Immature natural killer cell (primary cell): ENCODE measurements at regions not wholly inside any gene's neighbourhood (a gene's known extent, or its start where the extent isn't known, plus 50 kb on each side); places are given as distances from the start of the nearest gene placed in this dataset.

Source experiments
- DNase-seq, 3 donors: peaks; one replicate each; pipeline ENCODE4 v3.0.0; 2022; ENCODE audit warnings: mixed read lengths in 1 of 3
- H3K27ac Mint-ChIP-seq, 6 donors: one replicate each; pipeline ENCODE4 v1.8.0; 2020; ENCODE audit warnings: mixed read lengths in 6 of 6, mild to moderate bottlenecking in 5 of 6, inconsistent platforms in 4 of 6, moderate library complexity in 3 of 6
- H3K27me3 Mint-ChIP-seq, 3 donors: one replicate each; pipeline ENCODE4 v1.8.0; 2020 to 2021; ENCODE audit warnings: low read depth in 3 of 3, mild to moderate bottlenecking in 3 of 3, mixed read lengths in 3 of 3, moderate library complexity in 3 of 3, inconsistent platforms in 1 of 3
- H3K36me3 Mint-ChIP-seq, 3 donors: one replicate each; pipeline ENCODE4 v1.8.0; 2020; ENCODE audit warnings: mixed read lengths in 3 of 3, inconsistent platforms in 2 of 3, mild to moderate bottlenecking in 2 of 3
- H3K4me1 Mint-ChIP-seq, 2 donors: one replicate each; pipeline ENCODE4 v1.8.0; 2020; ENCODE audit warnings: inconsistent platforms in 2 of 2, mild to moderate bottlenecking in 2 of 2, mixed read lengths in 2 of 2, moderate library complexity in 1 of 2
- H3K4me3 Mint-ChIP-seq, 5 donors: one replicate each; pipeline ENCODE4 v1.8.0; 2020; ENCODE audit warnings: mild to moderate bottlenecking in 5 of 5, mixed read lengths in 5 of 5, inconsistent platforms in 3 of 5, moderate library complexity in 3 of 5
- H3K9me3 Mint-ChIP-seq, 6 donors: one replicate each; pipeline ENCODE4 v1.8.0; 2020; ENCODE audit warnings: mild to moderate bottlenecking in 6 of 6, mixed read lengths in 6 of 6, inconsistent platforms in 4 of 6, moderate library complexity in 3 of 6

DNA sequence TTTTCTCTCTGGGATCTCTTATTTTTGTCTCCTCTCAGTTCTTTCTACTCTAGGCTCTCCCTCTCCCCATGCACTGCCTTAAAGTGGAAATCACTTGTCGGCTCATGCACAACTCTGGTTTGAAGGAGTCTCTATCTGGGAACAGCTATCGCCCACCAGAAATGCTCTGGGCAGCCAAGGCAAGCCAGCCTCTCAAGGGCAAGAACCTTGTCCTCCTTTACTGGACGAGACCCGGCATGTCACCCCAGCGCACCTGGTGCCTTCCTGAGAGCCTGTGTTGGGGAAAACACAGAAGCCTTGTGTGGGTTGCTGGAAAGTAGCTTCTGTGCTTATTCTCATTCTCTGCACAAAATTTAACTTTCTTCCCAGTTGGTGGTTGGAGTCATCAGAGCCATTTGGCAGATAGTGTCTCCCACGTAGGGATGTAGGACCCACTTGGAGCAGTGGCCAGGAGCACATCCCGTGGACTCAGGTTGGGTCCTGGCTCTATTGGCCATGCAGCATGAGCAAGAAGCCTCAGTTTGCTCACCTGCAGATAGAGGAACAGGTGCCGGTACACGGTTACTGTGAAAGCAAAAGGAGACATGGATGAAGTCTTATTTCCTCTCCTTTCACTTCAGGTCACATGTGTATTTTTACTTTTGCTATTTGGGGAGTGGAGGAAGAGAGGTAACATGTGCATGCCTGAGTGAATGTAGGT is 165.3 kb downstream of the IRX2 start:
- H3K9me3 Mint-ChIP-seq, result peaks cover 0 to 7% (median 2%) of the 10 kb centered on the region in 6 donors
- H3K36me3 Mint-ChIP-seq, result no peaks in the 10 kb centered on the region
- no peaks in the 10 kb centered on the region for H3K4me1 Mint-ChIP-seq
- H3K4me3 Mint-ChIP-seq, result no peak overlapping the region
- H3K27me3 Mint-ChIP-seq, result peaks cover 0 to 2% (median 0%) of the 10 kb centered on the region in 3 donors
- H3K27ac Mint-ChIP-seq, result no peak overlapping the region
- no peak for DNase-seq

DNA sequence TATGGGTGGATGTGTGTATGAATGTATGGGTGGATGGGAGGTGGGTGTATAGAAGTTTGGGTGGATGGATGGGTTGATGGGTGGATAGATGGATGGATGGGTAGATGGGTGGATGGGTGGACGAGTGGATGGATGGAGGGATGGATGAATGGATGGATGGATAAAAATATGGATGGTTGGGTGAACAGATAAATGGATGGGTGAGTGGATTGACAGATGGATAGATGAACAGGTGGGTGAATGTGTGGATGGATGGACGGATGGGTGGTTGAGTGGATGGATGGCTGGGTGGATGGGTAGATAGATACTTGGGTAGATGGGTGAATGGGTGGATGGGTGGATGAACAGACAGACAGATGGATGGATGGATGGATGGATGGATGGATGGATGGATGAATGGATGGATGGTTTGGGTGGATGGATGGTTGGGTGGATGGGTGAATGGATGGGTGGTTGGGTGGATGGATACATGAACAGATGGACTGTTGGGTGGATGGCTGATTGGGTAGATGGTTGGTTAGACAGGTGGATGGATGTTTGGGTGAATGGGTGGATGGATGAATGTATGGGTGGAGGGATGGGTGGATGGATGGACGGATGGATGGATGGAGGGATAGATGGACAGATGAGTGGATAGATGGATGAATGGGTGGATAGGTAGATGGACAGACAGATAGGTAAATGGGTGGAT is 166.8 kb downstream of the IRX2 start:
- no peak overlapping the region for H3K4me3 Mint-ChIP-seq
- peaks cover 0 to 7% (median 3%) of the 10 kb centered on the region in 6 donors for H3K9me3 Mint-ChIP-seq
- no peak overlapping the region for H3K27ac Mint-ChIP-seq

DNA sequence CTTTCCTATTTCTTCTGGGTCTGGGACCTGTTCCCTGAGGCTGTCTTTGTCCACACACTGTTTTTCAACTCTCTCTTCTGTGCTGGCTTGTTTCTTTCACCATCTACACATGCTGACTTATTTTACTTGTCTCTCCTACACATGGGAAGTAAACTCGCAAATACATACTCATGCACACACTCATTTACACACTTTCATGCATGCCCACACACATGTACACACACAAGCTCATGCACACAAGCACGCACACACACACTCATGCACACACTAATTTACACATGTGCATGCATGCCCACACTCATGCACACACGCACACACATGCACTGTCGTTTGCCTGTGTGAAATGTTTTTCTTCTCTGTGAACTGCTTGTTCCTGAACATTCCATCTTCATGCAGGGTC is 169.0 kb downstream of the IRX2 start:
- peaks cover 0 to 6% (median 3%) of the 10 kb centered on the region in 3 donors for H3K27me3 Mint-ChIP-seq
- H3K4me3 Mint-ChIP-seq, result no peak overlapping the region
- H3K36me3 Mint-ChIP-seq, result no peaks in the 10 kb centered on the region
- H3K27ac Mint-ChIP-seq, result no peak overlapping the region
- no peak for DNase-seq
- H3K4me1 Mint-ChIP-seq, result no peaks in the 10 kb centered on the region
- H3K9me3 Mint-ChIP-seq, result peaks cover 0 to 6% (median 3%) of the 10 kb centered on the region in 6 donors

More for the DNA sequence above, 166.8 kb downstream of the IRX2 start:
- Mint-ChIP-seq H3K36me3 (no peaks in the 10 kb centered on the region), H3K27me3 (peaks cover 0 to 2% (median 0%) of the 10 kb centered on the region in 3 donors), H3K4me1 (no peaks in the 10 kb centered on the region)
- no peak for DNase-seq

DNA sequence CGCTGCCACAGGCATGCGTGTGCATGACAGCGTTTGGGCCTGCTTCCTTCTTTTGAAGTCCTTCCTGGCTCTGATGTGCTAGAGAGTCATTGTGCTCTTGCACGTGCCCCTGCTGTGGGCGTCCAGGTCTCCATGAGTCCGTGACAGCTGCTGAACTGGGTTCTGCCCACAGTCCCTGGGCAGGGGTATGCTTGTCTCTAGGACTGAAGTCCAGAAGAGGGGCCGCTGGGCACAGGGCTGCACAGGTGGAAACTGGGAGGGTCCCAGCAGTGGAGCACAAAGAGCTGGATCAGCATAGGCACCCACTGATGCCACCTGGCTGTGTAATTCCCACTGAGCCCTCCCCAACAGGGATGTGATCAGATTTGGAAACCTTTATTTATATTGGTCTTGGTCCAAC is 169.4 kb downstream of the IRX2 start:
- no peak for DNase-seq
- no peaks in the 10 kb centered on the region for H3K36me3 Mint-ChIP-seq
- no peak overlapping the region for H3K27ac Mint-ChIP-seq

DNA sequence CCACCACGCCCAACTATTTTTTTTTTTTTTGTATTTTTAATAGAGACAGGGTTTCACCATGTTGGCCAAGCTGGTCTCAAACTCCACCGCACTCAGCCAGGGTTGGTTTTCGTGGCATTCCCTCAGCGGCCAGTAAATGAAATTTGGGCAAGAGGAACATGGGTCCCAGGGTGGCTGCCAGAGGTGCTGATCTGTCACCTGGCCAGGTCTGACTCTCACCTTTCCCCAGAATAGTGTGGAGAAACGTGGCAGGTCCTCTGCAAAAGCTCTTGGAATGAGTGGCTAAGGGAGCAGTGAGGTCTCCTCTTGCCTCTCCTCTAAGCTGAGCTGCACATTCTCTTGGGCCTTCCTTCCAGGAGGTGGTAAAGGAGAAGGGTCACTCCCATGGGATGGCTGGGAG is 170.1 kb downstream of the IRX2 start:
- Mint-ChIP-seq H3K4me1 (no peaks in the 10 kb centered on the region), H3K4me3 (no peak overlapping the region)

More for the DNA sequence above, 169.4 kb downstream of the IRX2 start:
- H3K9me3 Mint-ChIP-seq, result peaks cover 0 to 6% (median 3%) of the 10 kb centered on the region in 6 donors
- peaks cover 0 to 6% (median 3%) of the 10 kb centered on the region in 3 donors for H3K27me3 Mint-ChIP-seq
- H3K4me3 Mint-ChIP-seq, result no peak overlapping the region
- no peaks in the 10 kb centered on the region for H3K4me1 Mint-ChIP-seq

DNA sequence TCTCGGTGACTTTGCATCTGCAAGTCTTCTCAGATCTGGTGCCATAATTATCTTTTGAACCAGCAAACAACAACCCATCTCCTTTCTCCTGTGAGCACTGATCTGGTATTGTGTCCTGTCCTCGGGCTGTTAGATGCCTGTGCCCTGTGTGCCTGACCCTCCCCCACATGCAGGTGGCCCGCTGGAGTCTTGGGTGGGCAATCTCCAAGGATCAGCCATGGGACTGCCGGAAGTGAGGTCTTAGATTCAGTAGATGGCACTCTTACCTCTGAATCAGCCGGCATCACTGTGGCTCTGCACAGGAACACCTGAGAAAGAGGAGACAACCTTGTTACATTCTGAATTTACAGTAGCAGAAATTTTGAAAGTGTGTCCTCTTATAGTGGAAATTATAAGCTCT is 172.4 kb downstream of the IRX2 start:
- Mint-ChIP-seq H3K27me3 (peaks cover 0 to 10% (median 3%) of the 10 kb centered on the region in 3 donors), H3K9me3 (peaks cover 0 to 5% (median 2%) of the 10 kb centered on the region in 6 donors), H3K27ac (no peak overlapping the region), H3K4me3 (no peak overlapping the region), H3K36me3 (no peaks in the 10 kb centered on the region), H3K4me1 (no peaks in the 10 kb centered on the region)
- DNase-seq, result no peak

More for the DNA sequence above, 170.1 kb downstream of the IRX2 start:
- H3K36me3 Mint-ChIP-seq, result no peaks in the 10 kb centered on the region
- H3K9me3 Mint-ChIP-seq, result peaks cover 0 to 7% (median 3%) of the 10 kb centered on the region in 6 donors
- H3K27ac Mint-ChIP-seq, result no peak overlapping the region
- H3K27me3 Mint-ChIP-seq, result peaks cover 0 to 9% (median 3%) of the 10 kb centered on the region in 3 donors
- DNase-seq, result no peak

DNA sequence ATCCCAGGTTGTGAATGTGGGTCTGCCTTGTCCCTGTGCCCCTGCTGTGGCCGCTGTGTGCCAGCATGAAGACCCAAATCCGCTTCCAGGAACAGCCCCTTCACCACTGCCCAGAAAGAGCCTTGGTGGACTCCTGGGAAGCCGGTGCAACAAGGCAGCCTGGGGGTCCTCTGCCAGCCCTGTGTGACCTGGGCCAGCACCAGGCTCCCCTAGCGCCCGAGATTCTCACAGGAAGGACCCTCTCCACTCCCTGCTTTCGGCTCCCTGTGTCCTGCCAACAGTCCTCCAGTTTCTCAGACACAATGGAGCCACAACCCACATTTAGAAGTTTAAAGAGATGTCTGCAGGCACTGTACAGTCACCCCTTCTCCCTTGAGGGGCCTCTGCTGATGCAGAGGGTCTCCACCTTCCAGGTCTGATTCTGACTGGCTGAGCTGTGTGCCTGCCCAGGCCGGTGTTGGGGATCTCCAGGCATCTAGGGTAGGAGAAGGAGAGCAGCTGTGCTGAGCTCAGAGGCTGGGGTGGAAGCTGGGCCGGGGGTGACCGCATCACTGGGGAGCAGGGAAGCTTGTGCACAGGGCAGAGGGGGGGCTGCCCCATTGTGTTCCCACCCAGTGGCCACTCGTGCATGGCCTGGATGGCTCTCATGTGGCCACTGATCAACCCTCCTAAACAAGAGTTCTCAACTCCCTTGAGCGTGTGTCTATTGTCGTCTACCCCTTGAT is 174.0 kb downstream of the IRX2 start:
- Mint-ChIP-seq H3K27me3 (peaks cover 0 to 10% (median 3%) of the 10 kb centered on the region in 3 donors), H3K36me3 (no peaks in the 10 kb centered on the region), H3K4me3 (no peak overlapping the region), H3K4me1 (no peaks in the 10 kb centered on the region), H3K9me3 (peaks cover 0 to 5% (median 2%) of the 10 kb centered on the region in 6 donors), H3K27ac (no peak overlapping the region)
- no peak for DNase-seq

DNA sequence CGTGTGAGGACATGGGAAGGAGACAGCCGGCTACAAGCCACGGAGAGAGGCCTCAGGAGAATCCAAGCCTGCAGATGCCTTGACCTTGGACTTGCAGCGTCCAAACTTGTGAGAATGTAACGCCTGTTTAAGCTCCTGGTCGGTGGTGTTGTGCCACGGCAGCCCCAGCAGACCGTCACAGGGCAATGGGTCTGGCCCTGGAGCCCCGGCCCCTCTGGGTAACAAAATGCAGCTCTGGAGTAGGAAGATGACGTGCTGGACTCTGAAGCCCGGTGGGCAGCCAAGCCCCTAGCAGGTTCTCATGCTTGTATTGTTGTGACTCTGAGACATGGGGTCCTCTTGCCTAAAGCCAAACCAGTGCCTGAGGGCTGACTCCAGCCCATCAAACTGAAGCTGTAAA is 174.7 kb downstream of the IRX2 start:
- H3K36me3 Mint-ChIP-seq, result no peaks in the 10 kb centered on the region
- no peak overlapping the region for H3K4me3 Mint-ChIP-seq
- H3K9me3 Mint-ChIP-seq, result peaks cover 0 to 5% (median under 1%) of the 10 kb centered on the region in 6 donors
- no peak overlapping the region for H3K27ac Mint-ChIP-seq
- no peak for DNase-seq
- H3K4me1 Mint-ChIP-seq, result no peaks in the 10 kb centered on the region
- H3K27me3 Mint-ChIP-seq, result peaks cover 0 to 10% (median 5%) of the 10 kb centered on the region in 3 donors

DNA sequence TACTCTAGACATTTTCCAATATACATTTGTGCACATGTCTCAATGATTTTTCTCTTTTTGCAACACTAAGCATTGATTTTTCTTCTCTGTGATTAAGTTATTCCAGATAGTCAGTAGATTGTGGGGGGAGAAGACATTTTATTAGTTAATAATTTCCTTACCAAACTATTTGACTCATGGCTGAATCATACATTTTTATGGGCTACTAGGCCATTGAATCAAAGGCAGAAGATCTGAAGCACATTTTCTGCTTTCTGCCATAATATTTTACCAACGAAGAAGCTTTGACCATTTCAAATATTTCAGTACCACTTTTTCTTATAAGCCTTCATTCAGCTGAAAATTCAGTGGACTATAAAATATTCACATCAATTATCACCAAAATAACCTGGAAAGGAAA is 175.6 kb downstream of the IRX2 start:
- H3K4me3 Mint-ChIP-seq, result no peak overlapping the region
- no peak overlapping the region for H3K27ac Mint-ChIP-seq

DNA sequence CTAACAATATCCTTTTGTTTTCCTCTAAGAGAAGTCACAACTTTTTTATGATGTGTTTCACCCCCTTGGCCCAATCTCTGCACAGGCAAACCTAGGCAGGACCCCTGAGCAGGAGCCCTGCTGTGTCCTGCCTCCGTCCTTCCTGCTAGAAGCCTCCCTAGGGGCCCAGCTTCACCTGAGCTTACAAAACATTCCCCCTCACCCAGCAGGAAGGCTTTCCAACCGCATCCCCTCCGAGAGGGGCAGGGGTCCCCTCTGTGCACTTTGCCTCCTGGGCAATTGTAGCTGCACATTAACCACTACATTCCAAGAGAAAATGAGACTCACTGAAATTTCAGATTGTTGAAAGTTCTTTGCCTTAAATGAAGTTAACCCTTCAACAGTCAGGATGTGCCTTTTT is 176.2 kb downstream of the IRX2 start:
- Mint-ChIP-seq H3K4me1 (no peaks in the 10 kb centered on the region), H3K4me3 (no peak overlapping the region), H3K9me3 (peaks cover 0 to 5% (median 1%) of the 10 kb centered on the region in 6 donors), H3K27me3 (peaks cover 0 to 10% (median 8%) of the 10 kb centered on the region in 3 donors), H3K36me3 (no peaks in the 10 kb centered on the region), H3K27ac (no peak overlapping the region)
- no peak for DNase-seq

More for the DNA sequence above, 175.6 kb downstream of the IRX2 start:
- Mint-ChIP-seq H3K36me3 (no peaks in the 10 kb centered on the region), H3K9me3 (peaks cover 0 to 5% (median 0%) of the 10 kb centered on the region in 6 donors), H3K4me1 (no peaks in the 10 kb centered on the region), H3K27me3 (peaks cover 0 to 10% (median 8%) of the 10 kb centered on the region in 3 donors)
- DNase-seq, result no peak

DNA sequence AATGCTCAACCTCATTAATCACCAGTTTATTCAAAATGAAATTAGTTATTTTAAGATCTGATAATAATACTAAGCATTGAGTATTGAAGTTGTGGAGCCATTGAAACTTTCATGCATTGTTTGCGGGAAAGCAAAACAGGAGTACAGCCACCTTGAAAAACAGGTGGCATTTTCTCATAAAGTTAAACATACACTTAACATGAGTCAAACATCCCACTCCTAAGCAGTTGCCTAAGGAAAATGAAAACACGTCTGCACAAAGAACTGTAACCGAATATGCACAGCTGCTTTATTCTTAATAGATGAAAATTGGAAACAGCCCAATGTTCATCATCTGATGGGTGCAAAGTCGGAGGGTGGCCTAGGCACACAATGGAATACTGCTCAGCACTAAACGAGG is 177.3 kb downstream of the IRX2 start:
- H3K27me3 Mint-ChIP-seq, result peaks cover 0 to 13% (median 7%) of the 10 kb centered on the region in 3 donors
- no peaks in the 10 kb centered on the region for H3K36me3 Mint-ChIP-seq
- no peaks in the 10 kb centered on the region for H3K4me1 Mint-ChIP-seq
- no peak overlapping the region for H3K4me3 Mint-ChIP-seq
- no peak overlapping the region for H3K27ac Mint-ChIP-seq
- H3K9me3 Mint-ChIP-seq, result peaks cover 0 to 5% (median 0%) of the 10 kb centered on the region in 6 donors
- DNase-seq, result no peak

DNA sequence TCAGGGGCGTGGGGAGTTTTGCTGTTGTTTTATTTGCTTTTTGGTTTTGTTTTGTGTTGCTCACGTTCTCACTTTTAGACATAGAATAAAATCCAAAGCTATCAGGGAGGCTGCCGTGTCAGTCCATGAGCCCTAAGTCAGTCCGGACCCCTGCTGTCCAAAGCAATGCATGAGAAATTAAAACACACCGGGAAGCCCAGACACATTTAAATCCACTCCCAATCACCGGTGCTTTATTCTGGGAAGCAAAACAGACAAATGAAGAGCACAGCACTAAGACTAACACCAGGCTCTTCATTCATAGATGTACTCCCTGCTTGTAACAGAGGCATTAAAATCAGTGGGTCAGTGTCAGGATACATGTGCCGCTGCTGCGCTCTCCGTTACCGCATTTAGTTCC is 180.9 kb downstream of the IRX2 start:
- peaks cover 0 to 9% (median 2%) of the 10 kb centered on the region in 6 donors for H3K9me3 Mint-ChIP-seq
- H3K4me1 Mint-ChIP-seq, result no peaks in the 10 kb centered on the region
- no peaks in the 10 kb centered on the region for H3K36me3 Mint-ChIP-seq
- no peak overlapping the region for H3K27ac Mint-ChIP-seq
- H3K27me3 Mint-ChIP-seq, result peaks cover 4 to 5% (median 5%) of the 10 kb centered on the region in 3 donors
- no peak for DNase-seq
- H3K4me3 Mint-ChIP-seq, result no peak overlapping the region

DNA sequence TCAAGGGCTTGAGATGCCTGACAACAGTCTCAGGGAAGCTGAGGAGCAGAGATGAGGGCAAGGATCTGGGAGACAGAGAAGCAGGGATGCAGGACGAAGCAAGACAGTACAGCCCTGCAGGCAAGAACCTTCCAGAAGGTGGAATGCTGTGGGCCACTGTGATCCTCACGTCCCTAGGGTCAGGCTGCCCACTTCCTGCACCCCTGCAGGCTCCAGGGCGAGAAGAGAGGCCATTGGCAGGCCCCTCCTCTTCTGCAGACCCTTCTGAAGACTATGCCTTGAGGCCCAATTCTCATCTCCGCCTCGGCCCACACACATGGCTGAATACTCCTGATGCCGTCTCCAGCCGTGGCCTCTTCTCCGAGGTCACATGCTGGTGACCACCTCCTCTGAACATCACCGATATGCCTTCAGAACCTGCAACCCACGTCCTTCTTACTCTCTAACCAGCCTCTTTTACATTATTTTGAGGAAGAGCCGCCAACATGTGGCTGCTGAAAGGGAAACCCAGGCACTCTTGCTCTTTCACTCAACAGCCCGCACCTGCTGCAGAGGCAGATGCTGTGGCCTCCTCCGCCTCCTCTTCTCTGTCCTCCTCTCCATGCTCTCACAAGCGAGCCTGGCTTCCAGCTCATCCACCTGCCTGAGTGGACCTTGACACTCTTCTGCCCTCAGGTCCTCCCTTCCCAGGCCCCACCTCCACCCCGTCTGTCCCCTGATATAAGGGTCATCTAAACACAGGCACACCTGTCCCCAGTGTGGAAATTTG is 181.5 kb downstream of the IRX2 start:
- Mint-ChIP-seq H3K27ac (no peak overlapping the region), H3K36me3 (no peaks in the 10 kb centered on the region), H3K9me3 (peaks cover 0 to 9% (median 2%) of the 10 kb centered on the region in 6 donors), H3K4me1 (no peaks in the 10 kb centered on the region), H3K4me3 (no peak overlapping the region), H3K27me3 (peaks cover 4 to 5% (median 5%) of the 10 kb centered on the region in 3 donors)
- no peak for DNase-seq
